ENCODE measurements at regions not wholly inside any gene's neighbourhood (a gene's known extent, or its start where the extent isn't known, plus 50 kb on each side); places are given as distances from the start of the nearest gene placed in this dataset.
"Not testable (repeated sequence)": the region's sequence is repeated elsewhere in the genome, so short reads cannot be mapped to it uniquely, and the experiment has no call there.

- no peak overlapping the region for H3K4me3 ChIP-seq (replicated peaks; ENCODE audit: low read depth, low read length)
- TF ChIP-seq CTCF (IDR thresholded peaks at IDR 0.05; ENCODE audit: low read length, missing control alignments) = no peak
- no peak for DNase-seq (ENCODE audit: low read depth)
Observed at GRCh38 chr2:67899187-67899586, 163.6 kb downstream of the C1D start.

DNA sequence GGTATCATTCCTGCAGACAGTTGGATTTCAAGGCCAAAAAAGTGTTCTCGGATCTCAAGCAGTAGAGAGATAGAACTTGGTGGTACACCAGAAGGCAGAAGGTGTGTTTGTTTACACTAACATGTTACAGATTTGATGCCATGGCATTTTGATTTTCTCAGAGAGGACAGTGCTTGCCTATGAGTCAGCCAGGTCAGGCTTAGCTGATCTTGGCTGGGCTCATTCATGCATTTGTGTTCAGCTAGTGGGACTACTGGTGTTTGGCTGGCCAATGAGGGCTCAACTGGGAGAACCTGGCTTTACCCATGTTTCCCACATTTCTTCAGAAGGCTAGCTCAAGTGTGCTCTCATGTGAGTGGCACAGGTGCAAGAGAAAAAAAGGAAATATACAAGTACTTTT lies 162.0 kb downstream of the C1D start:
- H3K4me3 ChIP-seq (replicated peaks; ENCODE audit: low read depth, low read length) = no peak overlapping the region
- no peak for TF ChIP-seq CTCF (IDR thresholded peaks at IDR 0.05; ENCODE audit: low read length, missing control alignments)
- no peak for DNase-seq (ENCODE audit: low read depth)

DNA sequence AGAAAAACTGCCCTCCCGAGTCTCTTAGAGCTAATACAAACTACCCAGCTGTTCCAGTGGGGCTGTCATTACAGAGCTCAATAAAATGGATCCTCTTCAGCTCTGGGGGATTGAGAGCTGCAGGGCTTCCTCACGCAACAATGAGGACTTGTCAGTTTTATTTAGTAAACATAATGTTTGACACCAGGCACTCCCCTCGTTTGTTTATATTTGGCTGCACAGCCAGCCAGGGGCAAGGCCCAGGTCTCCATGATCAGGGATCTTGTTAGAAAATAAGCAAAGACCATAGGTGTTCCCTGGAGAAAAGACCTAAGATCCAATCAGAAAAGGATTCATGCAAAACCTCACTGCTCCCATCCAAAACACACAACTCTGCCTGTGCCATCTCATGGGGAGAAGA lies 158.2 kb downstream of the C1D start:
- no peak for TF ChIP-seq CTCF (IDR thresholded peaks at IDR 0.05; ENCODE audit: low read length, missing control alignments)
- no peak overlapping the region for H3K4me3 ChIP-seq (replicated peaks; ENCODE audit: low read depth, low read length)
- no peak for DNase-seq (ENCODE audit: low read depth)

DNA sequence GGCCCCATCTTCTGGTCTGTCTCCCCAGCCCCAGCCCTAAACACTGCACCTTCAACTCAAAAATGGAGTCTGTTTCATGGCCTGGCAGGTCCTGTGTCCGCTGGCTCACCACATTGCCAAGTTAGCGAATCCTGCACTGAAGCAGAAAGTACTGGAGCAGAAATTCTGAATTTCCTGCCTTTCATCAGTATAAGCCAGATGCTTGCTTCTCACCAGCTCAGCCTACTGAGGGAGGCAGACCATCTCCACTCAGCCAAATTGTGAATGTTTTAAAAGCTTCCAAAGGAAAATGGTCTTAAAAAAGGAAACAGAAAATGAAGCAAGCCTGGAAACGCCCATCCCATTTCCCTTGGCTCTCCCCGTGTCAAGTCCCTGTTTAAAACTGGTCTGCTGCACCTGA lies 157.8 kb downstream of the C1D start:
- TF ChIP-seq CTCF (IDR thresholded peaks at IDR 0.05; ENCODE audit: low read length, missing control alignments) = no peak
- no peak overlapping the region for H3K4me3 ChIP-seq (replicated peaks; ENCODE audit: low read depth, low read length)
- DNase-seq (ENCODE audit: low read depth) = no peak

DNA sequence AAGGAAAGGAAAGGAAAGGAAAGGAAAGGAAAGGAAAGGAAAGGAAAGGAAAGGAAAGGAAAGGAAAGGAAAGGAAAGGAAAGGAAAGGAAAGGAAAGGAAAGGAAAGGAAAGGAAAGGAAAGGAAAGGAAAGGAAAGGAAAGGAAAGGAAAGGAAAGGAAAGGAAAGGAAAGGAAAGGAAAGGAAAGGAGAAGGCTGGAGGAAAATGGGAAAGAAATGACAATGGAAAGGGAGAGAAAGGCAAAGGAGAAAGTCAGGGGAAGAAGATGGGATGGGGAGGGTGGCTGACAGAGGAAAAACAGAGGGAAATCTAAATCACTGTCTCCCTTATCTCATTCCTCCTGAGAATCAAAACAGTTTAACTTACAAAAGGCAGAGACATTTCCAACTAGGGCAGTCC lies 156.3 kb downstream of the C1D start:
- H3K4me3 ChIP-seq (replicated peaks; ENCODE audit: low read depth, low read length); DNase-seq (ENCODE audit: low read depth): not testable (repeated sequence)

GRCh38 chr2:67917332-67918054 lies 145.3 kb downstream of the C1D start:
- H3K4me3 ChIP-seq (replicated peaks; ENCODE audit: low read depth, low read length) = no peak overlapping the region
- DNase-seq (ENCODE audit: low read depth) = peak; percentile 91
- no peak for TF ChIP-seq CTCF (IDR thresholded peaks at IDR 0.05; ENCODE audit: low read length, missing control alignments)

- TF ChIP-seq CTCF (IDR thresholded peaks at IDR 0.05; ENCODE audit: low read length, missing control alignments) = no peak
- H3K4me3 ChIP-seq (replicated peaks; ENCODE audit: low read depth, low read length) = no peak overlapping the region
- DNase-seq (ENCODE audit: low read depth) = no peak
Observed at GRCh38 chr2:67918471-67918870, 144.3 kb downstream of the C1D start.
